ENCODE measurements at regions not wholly inside any gene's neighbourhood (a gene's known extent, or its start where the extent isn't known, plus 50 kb on each side); places are given as distances from the start of the nearest gene placed in this dataset.
"Not testable (repeated sequence)": the region's sequence is repeated elsewhere in the genome, so short reads cannot be mapped to it uniquely, and the experiment has no call there.

GRCh38 chr5:21049901-21050300 lies 1061.9 kb upstream of the CDH18 start:
- no peak for DNase-seq (ENCODE audit: low read depth)

- no peak for DNase-seq (ENCODE audit: low read depth)
Observed at GRCh38 chr5:21030981-21031380, 1043.0 kb upstream of the CDH18 start.

DNA sequence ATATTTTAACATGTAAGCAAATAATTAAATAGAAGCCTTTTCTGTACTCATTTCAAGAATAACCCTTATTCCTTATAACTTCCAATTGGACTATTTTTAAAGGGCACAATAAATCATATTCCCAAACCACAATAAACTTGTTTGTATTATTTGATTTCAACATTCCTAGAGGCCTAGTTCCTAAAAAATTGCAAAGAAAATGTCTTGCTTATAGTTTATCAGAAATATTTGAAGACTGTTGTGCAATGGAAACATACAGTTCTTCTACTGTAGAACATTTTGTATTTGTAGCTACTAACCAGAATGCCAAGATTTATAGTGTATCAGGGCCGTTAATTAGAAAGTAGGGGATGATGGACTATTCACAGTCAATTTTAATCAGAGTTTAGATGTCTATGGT lies 1037.0 kb upstream of the CDH18 start:
- DNase-seq (ENCODE audit: low read depth) = peak; percentile 0

DNA sequence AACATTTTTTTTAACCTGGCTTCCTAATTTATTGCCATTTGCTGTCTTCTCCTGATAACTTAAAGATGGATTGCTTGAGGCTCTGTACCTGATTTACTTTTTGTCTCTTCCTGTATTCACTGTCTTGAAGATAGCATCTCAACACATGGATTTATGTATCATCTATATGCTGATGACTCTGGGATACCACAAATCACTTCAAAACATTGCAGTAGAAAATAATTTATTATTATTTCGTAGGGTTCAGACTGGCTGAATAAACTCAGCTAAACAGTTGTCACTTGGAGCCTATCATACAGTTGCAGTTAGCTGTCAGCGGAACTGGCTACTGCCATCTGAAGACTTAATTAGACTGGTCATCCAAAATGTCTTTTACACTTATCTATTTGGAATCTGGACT lies 1025.2 kb upstream of the CDH18 start:
- no peak for DNase-seq (ENCODE audit: low read depth)

- no peak for DNase-seq (ENCODE audit: low read depth)
Observed at GRCh38 chr5:21007781-21008180, 1019.8 kb upstream of the CDH18 start.

GRCh38 chr5:20988933-20989332 lies 1000.9 kb upstream of the CDH18 start:
- not testable (repeated sequence) for DNase-seq (ENCODE audit: low read depth)

GRCh38 chr5:20985754-20986153 lies 997.8 kb upstream of the CDH18 start:
- no peak for DNase-seq (ENCODE audit: low read depth)

- DNase-seq (ENCODE audit: low read depth) = peak; percentile 14
Observed at GRCh38 chr5:20974426-20974825, 986.4 kb upstream of the CDH18 start.

DNA sequence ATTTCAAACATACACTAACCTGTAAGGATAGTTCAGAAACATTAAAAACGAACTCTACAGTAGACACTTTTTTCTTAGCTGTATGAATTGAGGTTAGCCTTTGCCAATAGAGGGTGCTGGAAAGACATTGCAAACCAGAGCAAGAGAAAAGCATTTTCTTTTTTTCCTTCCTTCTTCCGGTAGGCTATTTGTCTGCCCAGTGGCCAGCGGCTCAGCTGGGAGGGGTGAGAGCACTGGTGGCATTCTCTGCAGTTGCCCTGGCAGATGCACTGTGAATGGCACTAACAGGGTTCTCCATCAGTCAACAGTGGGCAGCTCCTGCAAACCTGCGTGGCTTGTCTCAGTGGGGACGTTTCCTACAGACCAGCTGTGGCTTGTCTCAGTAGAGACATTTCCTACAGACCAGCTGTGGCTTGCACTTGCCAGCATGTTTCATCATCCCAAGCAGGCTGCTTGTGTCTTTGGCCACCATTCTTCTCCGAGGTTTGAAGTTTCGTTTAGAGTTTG lies 984.5 kb upstream of the CDH18 start:
- peak; percentile 24 for DNase-seq (ENCODE audit: low read depth)

DNA sequence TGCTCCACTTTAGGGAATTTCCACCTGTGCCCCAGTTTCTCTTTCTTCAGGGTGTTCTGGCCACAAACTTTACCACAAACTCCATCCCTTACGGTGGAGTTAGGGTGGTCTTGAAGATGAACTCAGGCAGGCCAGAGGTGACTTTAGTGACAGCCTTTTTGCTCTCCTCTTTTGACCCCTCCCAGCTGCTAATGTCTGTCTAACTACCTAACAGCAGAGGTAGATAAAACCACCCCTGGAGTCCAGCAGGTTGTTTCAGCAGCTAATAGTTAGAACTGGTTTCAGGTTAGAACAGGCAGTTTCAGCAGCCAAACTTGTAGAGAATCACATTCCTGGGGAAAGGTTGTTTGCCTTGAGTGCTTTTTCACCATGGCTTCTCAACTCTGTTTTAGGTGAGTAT lies 971.3 kb upstream of the CDH18 start:
- DNase-seq (ENCODE audit: low read depth) = no peak

DNA sequence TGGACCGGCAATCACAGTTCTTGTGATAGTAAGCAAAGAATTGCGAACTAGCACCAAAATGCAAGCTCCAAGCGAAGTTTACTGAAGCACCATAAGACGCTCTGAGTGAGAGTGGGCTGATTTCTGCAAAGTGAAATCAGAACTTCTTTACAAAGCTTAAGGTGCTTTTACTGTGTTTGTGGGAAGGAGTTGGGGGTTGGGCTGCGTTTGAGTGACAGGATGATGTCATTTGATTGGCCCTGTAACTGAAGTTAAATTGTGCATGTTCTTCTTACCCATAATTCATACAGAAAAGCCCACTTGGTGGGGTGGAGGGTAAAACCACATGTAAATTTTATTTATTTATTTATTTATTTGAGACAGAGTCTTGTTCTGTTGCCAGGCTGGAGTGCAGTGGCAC lies 970.6 kb upstream of the CDH18 start:
- no peak for DNase-seq (ENCODE audit: low read depth)

DNA sequence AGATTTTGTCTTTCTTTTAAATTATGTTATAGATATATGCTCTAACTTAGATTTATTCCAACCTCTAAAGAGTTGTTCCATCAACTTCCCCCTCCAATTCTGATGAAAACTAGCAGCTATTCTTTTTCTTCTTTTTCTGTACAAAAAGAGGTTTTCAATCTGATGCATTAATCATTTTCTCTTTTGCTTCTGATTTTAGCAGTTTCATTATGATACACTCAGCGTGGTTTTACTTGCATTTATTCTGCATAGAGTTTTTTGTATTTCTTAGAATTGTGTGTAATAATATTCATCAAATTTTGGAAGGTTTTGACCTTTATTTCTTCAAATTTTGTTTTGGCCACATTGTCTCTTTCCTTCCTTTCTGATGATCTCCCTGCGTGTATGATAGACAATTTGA lies 968.1 kb upstream of the CDH18 start:
- DNase-seq (ENCODE audit: low read depth) = no peak

- peak; percentile 12 for DNase-seq (ENCODE audit: low read depth)
Observed at GRCh38 chr5:20949636-20950035, 961.6 kb upstream of the CDH18 start.

- not testable (repeated sequence) for DNase-seq (ENCODE audit: low read depth)
Observed at GRCh38 chr5:20943183-20943971, 955.4 kb upstream of the CDH18 start.

DNA sequence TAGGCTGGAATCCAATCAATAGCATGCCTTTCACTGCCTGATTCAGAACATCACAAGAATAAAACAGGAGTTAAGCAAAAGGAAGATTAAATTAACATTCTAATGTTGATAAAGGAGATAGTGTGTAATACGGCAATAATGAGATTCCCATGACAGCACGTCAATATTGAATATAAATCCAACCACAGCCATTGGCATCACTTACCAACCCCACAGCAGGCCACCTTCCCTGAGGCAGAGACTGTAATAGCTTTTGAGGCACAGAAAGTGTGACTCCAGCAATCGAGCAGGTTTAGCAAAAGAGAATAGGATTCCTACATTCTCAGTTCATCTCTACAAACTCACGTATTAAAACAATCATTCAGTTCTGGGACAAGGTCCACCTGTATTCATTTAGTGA lies 954.6 kb upstream of the CDH18 start:
- not testable (repeated sequence) for DNase-seq (ENCODE audit: low read depth)

DNA sequence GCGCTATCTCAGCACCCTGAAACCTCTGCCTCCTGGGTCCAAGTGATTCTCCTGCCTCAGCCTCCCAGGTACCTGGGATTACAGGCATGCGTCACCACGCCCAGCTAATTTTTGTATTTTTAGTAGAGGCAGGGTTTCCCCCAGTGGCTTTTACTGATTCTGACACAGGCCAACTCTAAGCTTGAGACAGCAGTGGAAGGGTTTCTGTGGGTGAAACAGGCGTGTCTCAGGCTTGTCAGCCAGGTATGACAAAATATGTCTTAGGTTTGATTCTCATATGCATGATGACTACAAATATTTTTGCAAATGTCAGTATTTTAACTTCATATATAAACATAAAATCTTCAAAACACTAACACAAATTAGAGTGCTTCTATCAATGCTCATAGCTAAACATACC lies 952.8 kb upstream of the CDH18 start:
- DNase-seq (ENCODE audit: low read depth) = not testable (repeated sequence)

- DNase-seq (ENCODE audit: low read depth) = not testable (repeated sequence)
Observed at GRCh38 chr5:20890936-20891335, 902.9 kb upstream of the CDH18 start.

GRCh38 chr5:20875726-20876125 lies 887.7 kb upstream of the CDH18 start:
- DNase-seq (ENCODE audit: low read depth) = not testable (repeated sequence)

DNA sequence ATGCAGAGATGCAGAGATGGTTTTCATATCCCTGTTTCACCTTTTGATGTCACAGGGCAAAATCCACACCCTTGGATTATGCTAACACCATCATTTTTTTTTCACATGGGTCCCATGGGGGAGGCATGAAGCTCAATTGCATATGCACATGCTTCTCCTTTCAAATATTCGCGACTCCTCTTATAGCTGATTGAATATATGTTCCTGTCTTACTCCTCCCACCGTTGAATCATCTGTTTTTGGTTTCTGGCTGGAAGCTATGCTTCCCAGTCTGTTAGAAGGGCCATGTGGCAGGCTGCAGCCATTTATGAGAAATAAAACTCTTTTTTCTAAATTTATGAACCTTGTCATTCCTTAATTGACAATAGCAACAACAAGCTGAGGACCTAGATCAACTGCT lies 877.9 kb upstream of the CDH18 start:
- DNase-seq (ENCODE audit: low read depth) = not testable (repeated sequence)

- DNase-seq (ENCODE audit: low read depth) = no peak
Observed at GRCh38 chr5:20833081-20833627, 845.2 kb upstream of the CDH18 start.

DNA sequence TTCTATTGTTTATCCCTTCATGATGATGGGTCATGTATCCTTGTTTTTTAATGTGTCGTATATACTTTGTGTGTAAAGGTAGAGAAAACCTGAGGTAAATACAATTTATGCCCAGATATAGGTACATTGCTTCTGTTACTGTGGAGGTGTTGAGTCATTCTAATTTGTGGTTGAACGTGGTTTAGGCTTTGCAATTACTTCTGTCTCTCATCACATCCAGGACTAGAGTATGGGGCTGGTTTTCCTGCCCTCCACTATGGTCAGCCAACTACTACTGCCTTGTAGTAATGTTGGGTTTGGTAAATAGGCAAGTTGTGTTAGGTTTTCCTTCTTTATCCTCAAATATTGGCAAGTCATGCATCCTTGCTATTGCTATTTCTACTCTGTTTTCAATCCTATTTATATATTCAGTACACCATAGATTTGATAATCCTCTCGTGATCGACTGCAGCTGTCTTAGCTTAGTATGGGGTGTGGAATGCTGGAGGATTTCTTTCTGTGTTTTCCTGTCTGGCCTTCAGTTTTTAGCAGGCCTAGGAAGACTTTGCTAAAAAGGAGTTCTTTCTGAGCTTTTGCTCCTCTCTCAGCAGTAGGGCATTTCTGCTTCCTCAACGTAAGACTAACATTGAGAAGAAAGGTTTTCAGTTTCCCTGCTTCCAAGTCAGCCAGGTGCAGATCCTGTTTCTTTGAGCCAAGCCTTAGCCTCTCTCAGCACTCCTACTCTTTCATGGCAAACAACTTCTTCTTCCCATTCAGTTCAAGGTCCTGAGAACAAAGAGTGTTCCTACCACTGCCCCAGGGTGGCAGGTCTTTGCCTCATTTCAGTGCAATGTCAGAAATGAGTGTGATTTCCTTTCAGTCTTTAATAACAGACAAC lies 844.4 kb upstream of the CDH18 start:
- DNase-seq (ENCODE audit: low read depth) = no peak

DNA sequence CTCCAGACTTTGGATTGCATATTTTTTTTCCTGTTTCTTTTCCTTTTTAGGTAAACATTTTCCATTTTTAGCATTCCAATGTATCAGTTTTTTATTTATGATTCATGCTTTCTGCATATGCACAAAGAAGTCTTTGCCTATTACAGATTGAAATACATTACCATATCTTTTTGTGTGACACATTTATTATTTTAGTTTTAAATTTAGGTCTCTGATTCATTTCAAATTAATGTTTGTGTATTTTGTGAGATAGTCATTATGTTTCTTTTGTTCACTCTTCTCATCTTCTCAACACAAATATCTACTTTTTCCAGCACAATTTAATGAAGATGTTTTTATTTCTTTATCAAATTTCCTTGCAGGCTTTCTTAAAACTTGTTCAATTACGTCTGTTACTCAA lies 838.0 kb upstream of the CDH18 start:
- not testable (repeated sequence) for DNase-seq (ENCODE audit: low read depth)

GRCh38 chr5:20797216-20797615 lies 809.2 kb upstream of the CDH18 start:
- DNase-seq (ENCODE audit: low read depth) = not testable (repeated sequence)

Measured in iris pigment epithelial cell (primary cell).